ENCODE measurements at regions not wholly inside any gene's neighbourhood (a gene's known extent, or its start where the extent isn't known, plus 50 kb on each side); places are given as distances from the start of the nearest gene placed in this dataset.

- no peaks in the 10 kb centered on the region for H3K36me3 ChIP-seq
- DNase-seq: no peak
- H3K9me3 ChIP-seq: peaks cover 0 to 5% (median 0%) of the 10 kb centered on the region in 4 donors
- H3K27me3 ChIP-seq: no peaks in the 10 kb centered on the region
- no peaks in the 10 kb centered on the region for H3K4me1 ChIP-seq
- no peak overlapping the region for H3K4me3 ChIP-seq
- H3K27ac ChIP-seq: no peak overlapping the region
- TF ChIP-seq CTCF (IDR thresholded peaks at IDR 0.05) (no peak), POLR2A (IDR thresholded peaks at IDR 0.05) (no peak)
Observed at GRCh38 chr2:12399240-12399639, 317.5 kb upstream of the TRIB2 start.

GRCh38 chr2:12400543-12400942 is 316.2 kb upstream of the TRIB2 start:
- Histone ChIP-seq H3K27ac (no peak overlapping the region), H3K9me3 (peaks cover 0 to 5% (median 0%) of the 10 kb centered on the region in 4 donors), H3K4me1 (no peaks in the 10 kb centered on the region), H3K36me3 (no peaks in the 10 kb centered on the region), H3K4me3 (no peak overlapping the region), H3K27me3 (no peaks in the 10 kb centered on the region)
- DNase-seq: no peak
- no peak for TF ChIP-seq CTCF (IDR thresholded peaks at IDR 0.05)
- no peak for TF ChIP-seq POLR2A (IDR thresholded peaks at IDR 0.05)

- DNase-seq: no peak
- H3K9me3 ChIP-seq: peaks cover 0 to 5% (median 0%) of the 10 kb centered on the region in 4 donors
Observed at GRCh38 chr2:12402440-12403139, 314.1 kb upstream of the TRIB2 start.

GRCh38 chr2:12404497-12404896 is 312.2 kb upstream of the TRIB2 start:
- Histone ChIP-seq H3K36me3 (no peaks in the 10 kb centered on the region), H3K9me3 (peaks cover 0 to 5% (median 0%) of the 10 kb centered on the region in 4 donors), H3K27ac (no peak overlapping the region), H3K27me3 (no peaks in the 10 kb centered on the region), H3K4me3 (no peak overlapping the region), H3K4me1 (no peaks in the 10 kb centered on the region)
- no peak for DNase-seq
- TF ChIP-seq POLR2A (IDR thresholded peaks at IDR 0.05) (no peak), CTCF (IDR thresholded peaks at IDR 0.05) (no peak)

More at GRCh38 chr2:12402440-12403139, 314.1 kb upstream of the TRIB2 start:
- Histone ChIP-seq H3K27me3 (no peaks in the 10 kb centered on the region), H3K4me1 (no peaks in the 10 kb centered on the region), H3K27ac (no peak overlapping the region), H3K36me3 (no peaks in the 10 kb centered on the region), H3K4me3 (no peak overlapping the region)
- TF ChIP-seq POLR2A (IDR thresholded peaks at IDR 0.05) (no peak), CTCF (IDR thresholded peaks at IDR 0.05) (no peak)

- no peaks in the 10 kb centered on the region for H3K27me3 ChIP-seq
- no peak overlapping the region for H3K4me3 ChIP-seq
- H3K27ac ChIP-seq: no peak overlapping the region
- H3K4me1 ChIP-seq: no peaks in the 10 kb centered on the region
- H3K9me3 ChIP-seq: peaks cover 0 to 5% (median 0%) of the 10 kb centered on the region in 4 donors
- H3K36me3 ChIP-seq: no peaks in the 10 kb centered on the region
- DNase-seq: no peak
- no peak for TF ChIP-seq CTCF (IDR thresholded peaks at IDR 0.05)
- no peak for TF ChIP-seq POLR2A (IDR thresholded peaks at IDR 0.05)
Observed at GRCh38 chr2:12407160-12407559, 309.6 kb upstream of the TRIB2 start.

All from Peyer's patch (tissue), 4 donors.